Loucy (cell line): ENCODE measurements at regions not wholly inside any gene's neighbourhood (a gene's known extent, or its start where the extent isn't known, plus 50 kb on each side); places are given as distances from the start of the nearest gene placed in this dataset.
"Not testable (repeated sequence)": the region's sequence is repeated elsewhere in the genome, so short reads cannot be mapped to it uniquely, and the experiment has no call there.

ENCODE experiments used
- H2AFZ ChIP-seq: fragments of 200-600 bp; sonication (generic); 2 replicates; pipeline ENCODE4 v1.6.0; 2016; ENCODE audit warnings: antibody characterized with exemption, mild to moderate bottlenecking, low read length, moderate library complexity
- H3F3A ChIP-seq: fragments of 200-600 bp; 2 replicates; pipeline ENCODE4 v1.6.0; 2016; ENCODE audit warnings: antibody characterized with exemption, low read depth, mild to moderate bottlenecking
- H3K27me3 ChIP-seq: fragments of 200-600 bp; sonication (generic); 2 replicates; pipeline ENCODE4 v1.6.1; 2014; ENCODE audit warnings: low read length, mild to moderate bottlenecking; ENCODE audit not compliant: insufficient read depth, poor library complexity, severe bottlenecking
- H3K36me3 ChIP-seq: fragments of 200-600 bp; sonication (generic); 2 replicates; pipeline ENCODE4 v1.6.1; 2016; ENCODE audit warnings: low read length; ENCODE audit not compliant: insufficient read depth
- H3K4me1 ChIP-seq: fragments of 200-600 bp; sonication (generic); 2 replicates; pipeline ENCODE4 v1.5.1; 2014; ENCODE audit warnings: low read length, mild to moderate bottlenecking; ENCODE audit not compliant: insufficient read depth, poor library complexity, severe bottlenecking
- H3K4me2 ChIP-seq: fragments of 200-600 bp; sonication (generic); 2 replicates; pipeline ENCODE4 v1.6.0; 2014; ENCODE audit warnings: antibody characterized with exemption, low read length, low read depth, mild to moderate bottlenecking; ENCODE audit not compliant: poor library complexity, severe bottlenecking
- H3K4me3 ChIP-seq: fragments of 200-600 bp; sonication (generic); 2 replicates; pipeline ENCODE4 v1.5.1; 2014; ENCODE audit warnings: low read length, mild to moderate bottlenecking, mixed read lengths; ENCODE audit not compliant: poor library complexity, severe bottlenecking
- H3K79me2 ChIP-seq: fragments of 200-600 bp; sonication (generic); 2 replicates; pipeline ENCODE4 v1.6.1; 2014; ENCODE audit warnings: low read length; ENCODE audit not compliant: insufficient read depth
- H3K9ac ChIP-seq: fragments of 200-600 bp; sonication (generic); 2 replicates; pipeline ENCODE4 v1.6.0; 2014; ENCODE audit warnings: mild to moderate bottlenecking, low read depth, low read length, moderate library complexity; ENCODE audit not compliant: poor library complexity, severe bottlenecking
- H3K9me2 ChIP-seq: fragments of 200-600 bp; sonication (generic); replicated peaks from 2 replicates; pipeline ENCODE4 v1.6.1; 2016; ENCODE audit warnings: low read depth, low read length, mixed read lengths
- H3K9me3 ChIP-seq: fragments of 200-600 bp; sonication (generic); 2 replicates; pipeline ENCODE4 v1.6.1; 2014; ENCODE audit warnings: mild to moderate bottlenecking, antibody characterized with exemption, low read length, low read depth; ENCODE audit not compliant: insufficient read depth
- H4K20me1 ChIP-seq: fragments of 200-600 bp; sonication (generic); 2 replicates; pipeline ENCODE4 v1.6.0; 2014; ENCODE audit warnings: antibody characterized with exemption, low read length, mild to moderate bottlenecking; ENCODE audit not compliant: insufficient read depth, poor library complexity, severe bottlenecking
- EZH2phosphoT487 ChIP-seq: fragments of 200-600 bp; IDR thresholded peaks from 2 replicates; pipeline ENCODE4 v1.6.1; 2018; ENCODE audit warnings: antibody characterized with exemption, mild to moderate bottlenecking, moderate library complexity, borderline replicate concordance
- TF ChIP-seq, protein P1 (sequence below): fragments of 200-600 bp; sonication (generic); conservative IDR thresholded peaks from 2 replicates; pipeline ENCODE4 v1.5.1; 2014; ENCODE audit warnings: mild to moderate bottlenecking, antibody characterized with exemption, low read length

DNA sequence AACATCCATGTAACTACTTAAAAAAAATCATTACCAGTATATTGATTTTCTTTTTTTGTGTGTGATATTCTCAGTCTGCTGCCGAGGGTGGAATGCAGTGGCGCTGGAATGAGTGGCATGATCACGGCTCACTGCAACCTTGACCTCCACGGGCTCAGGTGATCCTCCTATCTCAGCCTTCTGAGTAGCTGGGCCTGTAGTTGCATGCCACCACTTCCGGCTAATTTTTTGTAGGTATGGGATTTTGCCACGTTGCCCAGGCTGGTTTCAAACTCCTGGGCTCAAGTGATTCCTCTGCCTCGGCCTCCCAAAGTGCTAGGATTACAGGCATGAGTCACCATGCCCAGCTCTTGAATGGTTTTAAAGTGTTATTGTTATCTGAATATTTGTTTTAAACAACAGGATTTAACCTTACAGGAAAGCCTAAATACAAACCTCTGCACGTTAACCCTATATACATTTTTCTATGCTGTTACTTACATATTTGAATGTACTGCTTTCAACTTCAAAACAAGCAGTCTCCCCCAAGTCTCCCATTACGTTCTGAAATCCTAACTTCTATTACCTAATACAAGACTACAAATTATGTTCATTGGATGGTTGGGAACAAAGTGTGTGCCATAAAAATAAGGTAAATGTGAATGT is 61.7 kb downstream of the KPNA2 start:
- TF ChIP-seq, protein P1, sequence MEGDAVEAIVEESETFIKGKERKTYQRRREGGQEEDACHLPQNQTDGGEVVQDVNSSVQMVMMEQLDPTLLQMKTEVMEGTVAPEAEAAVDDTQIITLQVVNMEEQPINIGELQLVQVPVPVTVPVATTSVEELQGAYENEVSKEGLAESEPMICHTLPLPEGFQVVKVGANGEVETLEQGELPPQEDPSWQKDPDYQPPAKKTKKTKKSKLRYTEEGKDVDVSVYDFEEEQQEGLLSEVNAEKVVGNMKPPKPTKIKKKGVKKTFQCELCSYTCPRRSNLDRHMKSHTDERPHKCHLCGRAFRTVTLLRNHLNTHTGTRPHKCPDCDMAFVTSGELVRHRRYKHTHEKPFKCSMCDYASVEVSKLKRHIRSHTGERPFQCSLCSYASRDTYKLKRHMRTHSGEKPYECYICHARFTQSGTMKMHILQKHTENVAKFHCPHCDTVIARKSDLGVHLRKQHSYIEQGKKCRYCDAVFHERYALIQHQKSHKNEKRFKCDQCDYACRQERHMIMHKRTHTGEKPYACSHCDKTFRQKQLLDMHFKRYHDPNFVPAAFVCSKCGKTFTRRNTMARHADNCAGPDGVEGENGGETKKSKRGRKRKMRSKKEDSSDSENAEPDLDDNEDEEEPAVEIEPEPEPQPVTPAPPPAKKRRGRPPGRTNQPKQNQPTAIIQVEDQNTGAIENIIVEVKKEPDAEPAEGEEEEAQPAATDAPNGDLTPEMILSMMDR: no peak
- TF ChIP-seq EZH2phosphoT487: no peak
- H3K9me2 ChIP-seq: no peaks in the 10 kb centered on the region
- H3K4me1 ChIP-seq: peaks cover 16% of the 10 kb centered on the region
- no peak overlapping the region for H3K4me3 ChIP-seq
- peaks cover under 1% of the 10 kb centered on the region for H4K20me1 ChIP-seq
- H3K9ac ChIP-seq: no peak overlapping the region
- H3F3A ChIP-seq: no peaks in the 10 kb centered on the region
- H3K9me3 ChIP-seq: no peaks in the 10 kb centered on the region
- no peak overlapping the region for H3K4me2 ChIP-seq
- H3K79me2 ChIP-seq: peaks cover 16% of the 10 kb centered on the region
- no peaks in the 10 kb centered on the region for H3K36me3 ChIP-seq
- H3K27me3 ChIP-seq: no peaks in the 10 kb centered on the region
- no peak overlapping the region for H2AFZ ChIP-seq

DNA sequence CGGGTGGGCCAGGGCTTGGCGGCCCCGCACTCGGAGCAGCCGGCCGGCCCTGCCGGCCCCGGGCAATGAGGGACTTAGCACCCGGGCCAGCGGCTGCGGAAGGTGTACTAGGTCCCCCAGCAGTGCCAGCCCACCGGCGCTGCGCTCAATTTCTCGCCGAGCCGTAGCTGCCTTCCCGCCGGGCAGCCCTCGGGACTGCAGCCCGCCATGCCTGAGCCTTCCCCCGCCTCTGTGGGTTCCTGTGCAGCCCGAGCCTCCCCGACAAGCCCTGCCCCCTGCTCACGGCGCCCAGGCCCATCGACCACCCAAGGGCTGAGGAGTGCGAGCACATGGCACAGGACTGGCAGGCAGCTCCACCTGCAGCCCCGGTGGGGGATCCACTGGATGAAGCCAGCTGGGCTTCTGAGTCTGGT is 63.8 kb downstream of the KPNA2 start:
- H2AFZ ChIP-seq, H3K9me3 ChIP-seq, H3F3A ChIP-seq, H3K9me2 ChIP-seq, H3K36me3 ChIP-seq, H3K9ac ChIP-seq, H3K4me3 ChIP-seq, H3K4me2 ChIP-seq, H3K27me3 ChIP-seq: not testable (repeated sequence)
- Histone ChIP-seq H4K20me1 (peaks cover 17% of the 10 kb centered on the region), H3K79me2 (peaks cover 37% of the 10 kb centered on the region), H3K4me1 (peaks cover 26% of the 10 kb centered on the region)

DNA sequence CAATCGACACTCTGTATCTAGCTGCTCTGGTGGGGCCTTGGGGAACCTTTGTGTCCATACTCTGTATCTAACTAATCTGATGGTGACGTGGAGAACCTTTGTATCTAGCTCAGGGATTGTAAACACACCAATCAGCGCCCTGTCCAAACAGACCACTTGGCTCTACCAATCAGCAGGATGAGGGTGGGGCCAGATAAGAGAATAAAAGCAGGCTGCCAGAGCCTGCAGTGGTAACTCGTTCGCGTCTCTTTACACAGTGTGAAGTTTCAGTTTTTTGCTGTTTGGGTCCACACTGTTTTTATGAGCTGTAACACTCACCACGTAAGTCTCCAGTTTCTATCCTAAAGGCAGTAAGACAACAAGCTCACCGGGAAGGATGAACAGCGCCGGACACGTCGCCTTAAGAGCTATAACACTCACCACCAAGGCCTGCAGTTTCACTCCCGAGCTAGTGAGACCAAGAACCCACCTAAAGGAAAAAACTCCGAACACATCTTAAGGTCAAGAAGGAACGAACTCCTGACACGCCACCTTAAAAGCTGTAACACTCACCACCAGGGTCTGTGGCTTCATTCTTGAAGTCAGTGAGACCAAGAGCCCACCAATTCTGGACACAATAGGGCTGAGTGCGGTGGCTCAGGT is 64.6 kb downstream of the KPNA2 start:
- H4K20me1 ChIP-seq: peaks cover 23% of the 10 kb centered on the region
- H3K79me2 ChIP-seq: peaks cover 44% of the 10 kb centered on the region
- no peaks in the 10 kb centered on the region for H3K27me3 ChIP-seq
- H3K4me3 ChIP-seq: peak overlapping the region; percentile 99
- TF ChIP-seq EZH2phosphoT487: no peak
- no peak overlapping the region for H3K9ac ChIP-seq
- no peaks in the 10 kb centered on the region for H3K9me3 ChIP-seq
- H3K36me3 ChIP-seq: no peaks in the 10 kb centered on the region
- no peaks in the 10 kb centered on the region for H3K9me2 ChIP-seq
- peak overlapping the region; percentile 98 for H3K4me2 ChIP-seq
- H3F3A ChIP-seq: no peaks in the 10 kb centered on the region
- H3K4me1 ChIP-seq: peaks cover 25% of the 10 kb centered on the region
- no peak overlapping the region for H2AFZ ChIP-seq

DNA sequence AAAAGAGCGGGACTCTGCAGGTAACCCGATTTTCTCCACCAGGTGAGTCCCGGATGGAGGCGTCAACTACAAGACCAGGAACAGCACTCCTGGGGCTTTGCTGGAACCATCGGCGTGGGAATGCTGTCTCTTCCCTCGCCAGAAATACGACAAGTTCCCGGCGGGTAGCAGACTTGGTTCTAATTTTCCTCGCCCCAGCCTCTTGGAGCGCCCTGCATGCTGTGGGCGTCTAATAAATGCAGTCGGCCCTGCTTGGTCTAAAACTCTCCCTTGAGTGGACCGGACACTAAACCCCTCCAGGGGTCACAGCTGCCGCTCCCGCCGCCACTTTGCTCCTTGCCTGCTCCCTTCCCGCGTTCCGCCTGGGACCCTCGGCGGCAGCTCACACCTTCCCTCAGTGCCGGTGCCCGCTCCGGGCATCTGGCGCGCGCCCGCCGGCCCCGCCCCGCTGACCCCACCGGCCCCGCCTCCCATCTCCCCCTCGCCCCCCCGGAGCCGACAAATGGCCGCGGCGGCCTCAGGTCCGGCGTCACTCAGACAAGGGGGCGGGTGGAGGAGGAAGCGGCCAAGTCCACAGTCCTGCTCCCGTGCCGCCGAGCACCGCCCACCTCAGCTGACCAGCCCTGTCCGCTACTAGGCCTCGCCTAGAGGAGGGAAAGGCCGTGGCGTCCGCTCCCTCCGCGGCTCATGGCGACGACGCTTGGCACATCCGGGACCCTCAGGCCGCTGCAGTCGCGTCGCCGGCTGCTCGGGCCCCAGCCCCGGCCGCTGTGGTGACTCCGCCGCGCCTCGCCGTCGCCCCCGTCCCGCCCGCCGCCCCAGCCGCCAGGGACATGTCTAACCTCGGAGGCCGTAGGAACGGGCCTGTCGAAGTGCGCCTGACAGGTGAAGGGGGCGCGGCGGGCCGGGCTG is 65.8 kb downstream of the KPNA2 start:
- peak overlapping the region; percentile 99 for H3K4me3 ChIP-seq
- no peaks in the 10 kb centered on the region for H3K27me3 ChIP-seq
- H3F3A ChIP-seq: no peaks in the 10 kb centered on the region
- H2AFZ ChIP-seq: peak overlapping the region; percentile 91; the same call in 1 of the 2 replicates
- H3K79me2 ChIP-seq: peaks cover 56% of the 10 kb centered on the region
- peaks cover 29% of the 10 kb centered on the region for H3K4me1 ChIP-seq
- peaks cover 34% of the 10 kb centered on the region for H4K20me1 ChIP-seq
- no peaks in the 10 kb centered on the region for H3K9me2 ChIP-seq
- peak overlapping the region; percentile 98 for H3K4me2 ChIP-seq
- TF ChIP-seq EZH2phosphoT487: no peak
- TF ChIP-seq, protein P1: no peak
- no peaks in the 10 kb centered on the region for H3K36me3 ChIP-seq
- no peaks in the 10 kb centered on the region for H3K9me3 ChIP-seq
- H3K9ac ChIP-seq: peak overlapping the region; percentile 95
